Naive thymus-derived CD4-positive, alpha-beta T cell (primary cell): ENCODE measurements at regions not wholly inside any gene's neighbourhood (a gene's known extent, or its start where the extent isn't known, plus 50 kb on each side); places are given as distances from the start of the nearest gene placed in this dataset.
"Not testable (repeated sequence)": the region's sequence is repeated elsewhere in the genome, so short reads cannot be mapped to it uniquely, and the experiment has no call there.

Experiments
- ATAC-seq: fragments of 150-1000 bp; cut with Tn5 transposase; 2 replicates; pipeline ENCODE4 v1.10.0; 2021; ENCODE audit warnings: mild to moderate bottlenecking, moderate library complexity
- CTCF ChIA-PET: fragments of 350-600 bp; sonication (Branson Sonifier 250); formaldehyde crosslinking; loops from one replicate; lab custom pipeline; 2021; ENCODE audit warnings: antibody characterized with exemption; lab: Charles Lee
- POLR2A ChIA-PET: fragments of 350-600 bp; sonication (Branson Sonifier 250); formaldehyde crosslinking; loops from one replicate; lab custom pipeline; 2021; ENCODE audit warnings: antibody characterized with exemption, inconsistent platforms; lab: Charles Lee
- DNase-seq, 9 donors: peaks; one replicate each; pipeline versions ENCODE4 v3.0.0 to v3.0.0-alpha.2; 2020 to 2022; ENCODE audit warnings: mixed read lengths in 1 of 9
- H3K27ac ChIP-seq: one replicate; pipeline ENCODE4 v1.7.0; 2013; ENCODE audit warnings: mild to moderate bottlenecking, low read depth, low read length, moderate library complexity
- H3K27me3 ChIP-seq, 2 donors: one replicate each; pipeline ENCODE4 v1.7.0; 2013; ENCODE audit warnings: low read length in 2 of 2, mild to moderate bottlenecking in 2 of 2, moderate library complexity in 2 of 2; ENCODE audit not compliant: control insufficient read depth in 2 of 2, insufficient read depth in 2 of 2
- H3K36me3 ChIP-seq, 3 experiments: 1 replicate in 2 of 3; 2 replicates in 1 of 3; pipeline ENCODE4 v1.7.0; 2013; ENCODE audit warnings: low read length in 3 of 3, mild to moderate bottlenecking in 3 of 3, moderate library complexity in 1 of 3; ENCODE audit not compliant: insufficient read depth in 3 of 3, control insufficient read depth in 2 of 3
- H3K4me1 ChIP-seq, 2 donors: one replicate each; pipeline ENCODE4 v1.7.0; 2013; ENCODE audit warnings: low read length in 2 of 2, mild to moderate bottlenecking in 2 of 2, moderate library complexity in 1 of 2; ENCODE audit not compliant: control insufficient read depth in 2 of 2, insufficient read depth in 2 of 2
- H3K4me3 ChIP-seq: 2 replicates; pipeline ENCODE4 v1.7.0; 2013; ENCODE audit warnings: mild to moderate bottlenecking, low read length
- H3K9me3 ChIP-seq, 3 experiments: 1 replicate in 2 of 3; 2 replicates in 1 of 3; pipeline ENCODE4 v1.7.0; 2013; ENCODE audit warnings: low read length in 3 of 3; ENCODE audit not compliant: control insufficient read depth in 2 of 3
- H3K27ac Mint-ChIP-seq, 9 donors: one replicate each; pipeline ENCODE4 v1.8.0; 2020 to 2022; ENCODE audit warnings: mixed read lengths in 9 of 9, mild to moderate bottlenecking in 8 of 9, moderate library complexity in 5 of 9, inconsistent platforms in 2 of 9
- H3K27me3 Mint-ChIP-seq, 5 donors: one replicate each; pipeline ENCODE4 v1.8.0; 2021 to 2022; ENCODE audit warnings: mixed read lengths in 5 of 5, mild to moderate bottlenecking in 1 of 5
- H3K36me3 Mint-ChIP-seq, 5 donors: one replicate each; pipeline ENCODE4 v1.8.0; 2020 to 2022; ENCODE audit warnings: mixed read lengths in 5 of 5, mild to moderate bottlenecking in 3 of 5, inconsistent platforms in 1 of 5
- H3K4me1 Mint-ChIP-seq, 7 donors: one replicate each; pipeline ENCODE4 v1.8.0; 2020 to 2022; ENCODE audit warnings: mixed read lengths in 7 of 7, mild to moderate bottlenecking in 3 of 7, inconsistent platforms in 1 of 7
- H3K4me3 Mint-ChIP-seq, 10 donors: one replicate each; pipeline ENCODE4 v1.8.0; 2020 to 2022; ENCODE audit warnings: mild to moderate bottlenecking in 10 of 10, mixed read lengths in 10 of 10, moderate library complexity in 6 of 10, inconsistent platforms in 2 of 10
- H3K9me3 Mint-ChIP-seq, 11 donors: one replicate each; pipeline ENCODE4 v1.8.0; 2020 to 2022; ENCODE audit warnings: mixed read lengths in 11 of 11, mild to moderate bottlenecking in 4 of 11, inconsistent platforms in 1 of 11, moderate library complexity in 1 of 11
- intact Hi-C, 2 donors: fragments of 100-400 bp; cut with micrococcal nuclease; formaldehyde crosslinking; loops; one replicate each; pipeline ENCODE4 v1.15.1; 2023

GRCh38 chr13:55948175-55948574 is 1192.5 kb upstream of the PRR20A start:
- no peak for ATAC-seq
- Histone ChIP-seq H3K27me3 (no peaks in the 10 kb centered on the region), H3K36me3 (no peaks in the 10 kb centered on the region), H3K4me1 (no peaks in the 10 kb centered on the region), H3K4me3 (no peak overlapping the region), H3K27ac (no peak overlapping the region), H3K9me3 (peaks cover 0 to 5% (median 0%) of the 10 kb centered on the region in 3 experiments)
- POLR2A ChIA-PET: no interaction called here
- intact Hi-C loops: no loop called here
- Mint-ChIP-seq H3K36me3 (no peaks in the 10 kb centered on the region), H3K4me3 (no peak overlapping the region), H3K4me1 (no peaks in the 10 kb centered on the region), H3K9me3 (peaks cover 3 to 33% (median 11%) of the 10 kb centered on the region in 11 donors), H3K27ac (no peak overlapping the region), H3K27me3 (no peaks in the 10 kb centered on the region)
- DNase-seq: no peak
- CTCF ChIA-PET: no interaction called here

DNA sequence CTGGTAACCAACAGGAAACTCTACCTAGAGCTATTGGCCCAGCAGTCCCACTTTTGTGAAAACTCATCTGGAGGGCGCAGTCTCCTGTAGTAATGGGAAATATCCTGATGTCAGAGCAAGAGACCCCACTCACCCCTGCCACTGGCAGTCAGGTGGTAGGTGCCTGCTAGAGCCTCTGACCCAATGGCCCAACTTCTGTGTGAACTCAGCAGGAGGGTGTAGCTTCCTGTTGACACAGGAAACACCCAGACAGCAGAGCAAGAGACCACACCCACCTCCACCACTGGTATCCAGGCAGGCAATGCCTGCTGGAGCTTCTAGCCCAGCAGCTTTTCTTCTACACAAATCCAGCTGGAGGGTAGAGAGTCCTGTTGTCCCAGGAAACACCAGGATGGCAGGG is 1176.8 kb upstream of the PRR20A start:
- intact Hi-C loops: no loop called here
- Mint-ChIP-seq H3K9me3 (peaks cover 2 to 36% (median 13%) of the 10 kb centered on the region in 11 donors), H3K36me3 (no peaks in the 10 kb centered on the region), H3K27me3 (no peaks in the 10 kb centered on the region), H3K4me1 (no peaks in the 10 kb centered on the region), H3K4me3 (no peak overlapping the region), H3K27ac (no peak overlapping the region)
- Histone ChIP-seq H3K4me1 (no peaks in the 10 kb centered on the region), H3K27me3 (no peaks in the 10 kb centered on the region), H3K9me3 (peaks cover 0 to 3% (median 0%) of the 10 kb centered on the region in 3 experiments), H3K27ac (no peak overlapping the region), H3K36me3 (no peaks in the 10 kb centered on the region), H3K4me3 (no peak overlapping the region)
- ATAC-seq (no peak), DNase-seq (no peak)
- CTCF ChIA-PET: no interaction called here
- POLR2A ChIA-PET: no interaction called here

DNA sequence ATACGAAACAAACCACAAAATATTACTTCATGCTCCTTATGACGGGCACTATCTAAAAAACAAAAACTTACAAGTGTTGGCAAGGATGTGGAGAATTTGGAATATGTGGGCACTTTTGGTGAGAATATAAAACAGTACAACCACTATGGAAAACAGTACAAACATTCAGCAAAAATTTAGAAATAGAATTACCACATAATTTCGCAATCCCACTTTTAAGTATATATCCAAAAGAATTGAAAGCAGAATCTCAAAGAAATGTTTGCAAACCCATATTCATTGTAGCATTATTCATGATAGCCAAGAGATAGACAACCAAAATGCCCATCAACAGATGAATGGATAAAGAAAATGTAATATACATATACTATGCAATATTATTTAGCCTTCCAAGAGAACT is 1173.7 kb upstream of the PRR20A start:
- POLR2A ChIA-PET: no interaction called here
- ATAC-seq (no peak), DNase-seq (no peak)
- H3K4me3 Mint-ChIP-seq: no peak overlapping the region
- Histone ChIP-seq H3K27ac (no peak overlapping the region), H3K9me3 (peaks cover 0 to 3% (median 0%) of the 10 kb centered on the region in 3 experiments), H3K4me1 (no peaks in the 10 kb centered on the region), H3K4me3 (no peak overlapping the region), H3K36me3 (no peaks in the 10 kb centered on the region), H3K27me3 (no peaks in the 10 kb centered on the region)
- no peaks in the 10 kb centered on the region for H3K27me3 Mint-ChIP-seq
- H3K4me1 Mint-ChIP-seq: no peaks in the 10 kb centered on the region
- peaks cover under 1 to 20% (median 9%) of the 10 kb centered on the region in 11 donors for H3K9me3 Mint-ChIP-seq
- intact Hi-C loops: no loop called here
- CTCF ChIA-PET: no interaction called here
- no peak overlapping the region for H3K27ac Mint-ChIP-seq
- H3K36me3 Mint-ChIP-seq: no peaks in the 10 kb centered on the region

DNA sequence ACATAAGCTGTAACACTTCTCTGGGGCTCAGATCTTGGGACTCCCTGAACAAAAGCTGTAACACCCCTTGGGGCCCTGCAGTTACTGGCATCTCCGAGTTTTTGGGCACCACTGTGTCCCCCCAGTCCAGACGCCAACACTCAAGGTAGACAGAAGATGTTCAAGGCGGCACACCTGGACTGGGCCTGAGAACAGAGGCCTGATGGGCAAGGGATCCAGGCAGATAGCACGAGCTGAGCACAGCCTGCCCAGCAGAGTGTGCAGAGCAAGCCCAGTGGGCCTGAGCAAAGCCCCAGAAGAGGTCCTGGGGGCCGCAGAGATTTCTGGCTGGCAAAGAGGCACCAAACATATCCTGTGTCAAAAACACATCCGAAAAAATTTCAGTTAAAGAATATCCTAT is 1163.3 kb upstream of the PRR20A start:
- H3K36me3 Mint-ChIP-seq: no peaks in the 10 kb centered on the region
- DNase-seq (no peak), ATAC-seq (no peak)
- no peak overlapping the region for H3K4me3 Mint-ChIP-seq
- Histone ChIP-seq H3K27ac (no peak overlapping the region), H3K4me1 (no peaks in the 10 kb centered on the region), H3K9me3 (no peaks in the 10 kb centered on the region), H3K27me3 (no peaks in the 10 kb centered on the region), H3K36me3 (no peaks in the 10 kb centered on the region), H3K4me3 (no peak overlapping the region)
- H3K27ac Mint-ChIP-seq: no peak overlapping the region
- CTCF ChIA-PET: no interaction called here
- intact Hi-C loops: no loop called here
- POLR2A ChIA-PET: no interaction called here
- no peaks in the 10 kb centered on the region for H3K27me3 Mint-ChIP-seq
- H3K9me3 Mint-ChIP-seq: peaks cover 0 to 17% (median 8%) of the 10 kb centered on the region in 11 donors
- H3K4me1 Mint-ChIP-seq: no peaks in the 10 kb centered on the region

DNA sequence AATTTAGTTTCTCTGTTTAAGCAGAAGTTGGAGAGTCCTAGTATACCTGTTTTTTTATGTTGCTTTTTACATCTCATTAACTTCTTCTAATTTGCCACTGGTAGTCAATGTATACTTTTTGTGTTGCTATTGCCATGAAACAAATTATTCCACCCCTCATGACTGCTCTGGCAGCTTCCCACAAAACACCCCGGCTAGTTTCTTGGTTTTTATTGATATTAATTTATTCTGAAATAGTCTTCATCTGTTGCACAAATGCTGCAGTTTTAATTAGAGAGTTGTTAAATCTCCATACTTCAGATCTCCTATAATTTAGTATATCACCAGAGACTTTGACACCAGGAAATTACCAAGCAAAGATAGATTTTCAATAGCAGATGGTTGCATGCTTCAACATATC is 1159.3 kb upstream of the PRR20A start:
- H3K36me3 ChIP-seq: no peaks in the 10 kb centered on the region
- Mint-ChIP-seq H3K9me3 (peaks cover 0 to 13% (median 4%) of the 10 kb centered on the region in 11 donors), H3K4me3 (no peak overlapping the region), H3K27me3 (no peaks in the 10 kb centered on the region), H3K36me3 (no peaks in the 10 kb centered on the region), H3K4me1 (no peaks in the 10 kb centered on the region), H3K27ac (no peak overlapping the region)
- H3K4me3 ChIP-seq: no peak overlapping the region
- no peaks in the 10 kb centered on the region for H3K4me1 ChIP-seq
- DNase-seq (no peak), ATAC-seq (no peak)
- no peaks in the 10 kb centered on the region for H3K9me3 ChIP-seq
- intact Hi-C loops: no loop called here
- ChIA-PET POLR2A (no interaction called here), CTCF (no interaction called here)
- H3K27ac ChIP-seq: no peak overlapping the region
- no peaks in the 10 kb centered on the region for H3K27me3 ChIP-seq

GRCh38 chr13:55984026-55984425 is 1156.7 kb upstream of the PRR20A start:
- H3K27ac ChIP-seq, H3K4me3 Mint-ChIP-seq, DNase-seq, H3K36me3 Mint-ChIP-seq, H3K4me1 Mint-ChIP-seq, H3K4me3 ChIP-seq, H3K27me3 ChIP-seq, CTCF ChIA-PET, H3K9me3 Mint-ChIP-seq, H3K36me3 ChIP-seq, POLR2A ChIA-PET, H3K9me3 ChIP-seq, H3K4me1 ChIP-seq, H3K27ac Mint-ChIP-seq, intact Hi-C loops, ATAC-seq, H3K27me3 Mint-ChIP-seq: not testable (repeated sequence)

DNA sequence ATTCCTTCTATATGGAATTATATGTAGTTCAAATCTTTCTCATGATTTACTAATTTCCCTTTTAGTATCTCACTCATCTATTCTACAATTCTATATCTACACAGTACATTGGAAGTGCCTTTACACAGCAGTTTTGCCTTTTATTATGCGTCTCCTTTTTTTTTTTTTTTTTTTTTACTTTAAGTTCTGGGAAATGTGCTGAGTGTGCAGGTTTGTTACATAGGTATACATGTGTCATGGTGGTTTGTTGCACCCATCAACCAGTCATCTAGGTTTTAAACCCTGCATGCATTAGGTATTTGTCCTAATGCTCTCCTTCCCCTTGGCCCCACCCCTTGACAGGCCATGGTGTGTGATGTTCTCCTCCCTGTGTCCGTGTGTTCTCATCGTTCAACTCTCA is 1150.1 kb upstream of the PRR20A start:
- H3K9me3 Mint-ChIP-seq: peaks cover 0 to 13% (median 5%) of the 10 kb centered on the region in 11 donors

More for the DNA sequence above, 1150.1 kb upstream of the PRR20A start:
- ChIA-PET POLR2A (no interaction called here), CTCF (no interaction called here)
- DNase-seq: no peak
- intact Hi-C loops: no loop called here
- Histone ChIP-seq H3K36me3 (no peaks in the 10 kb centered on the region), H3K9me3 (peaks cover 0 to 3% (median 0%) of the 10 kb centered on the region in 3 experiments), H3K4me3 (no peak overlapping the region), H3K27me3 (no peaks in the 10 kb centered on the region), H3K4me1 (no peaks in the 10 kb centered on the region), H3K27ac (no peak overlapping the region)
- Mint-ChIP-seq H3K27ac (no peak overlapping the region), H3K27me3 (no peaks in the 10 kb centered on the region), H3K36me3 (no peaks in the 10 kb centered on the region), H3K4me3 (no peak overlapping the region), H3K4me1 (no peaks in the 10 kb centered on the region)
- no peak for ATAC-seq
